ENCODE measurements at regions not wholly inside any gene's neighbourhood (a gene's known extent, or its start where the extent isn't known, plus 50 kb on each side); places are given as distances from the start of the nearest gene placed in this dataset.
A peak's percentile ranks its signal among the peaks of the same experiment; 100 is the strongest.

DNA sequence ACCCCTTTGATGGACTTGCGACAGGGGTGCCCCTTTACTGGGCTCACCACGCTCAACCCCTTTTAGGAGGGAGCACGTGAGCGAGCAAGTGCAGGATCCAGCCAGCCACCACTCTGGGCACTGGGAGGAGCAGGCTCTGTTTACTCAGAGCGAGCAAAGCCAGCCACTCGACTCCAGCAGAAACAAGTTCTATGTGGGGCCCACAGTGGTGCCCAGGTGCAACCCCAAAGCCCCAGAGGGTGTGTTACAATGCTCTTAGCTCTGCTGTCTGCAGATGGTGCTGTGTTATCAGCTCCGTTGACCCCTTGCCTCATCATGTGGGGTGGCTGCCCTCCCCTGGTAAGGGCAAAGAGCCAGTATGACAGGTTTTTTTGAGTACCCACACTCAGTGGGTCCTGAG lies 120.3 kb upstream of the SUCLG2 start:
- no peak for DNase-seq

DNA sequence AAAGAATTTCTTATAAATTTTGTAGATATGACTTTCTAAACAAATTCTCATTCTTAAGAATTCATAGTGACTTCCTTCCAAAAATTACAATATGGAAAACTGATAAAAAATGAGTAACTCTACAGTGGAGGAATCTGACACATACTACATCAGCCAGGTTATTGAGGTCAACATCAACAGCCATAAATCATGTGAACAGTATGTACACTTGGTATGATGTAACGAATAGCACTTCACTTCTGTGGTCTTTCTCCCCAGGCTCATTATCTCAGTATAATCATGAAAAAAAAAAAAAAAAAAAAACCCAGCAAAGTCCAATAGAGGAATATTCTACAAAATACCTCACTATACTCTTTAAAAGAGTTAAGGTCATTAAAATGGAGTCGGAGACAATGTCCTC lies 111.2 kb upstream of the SUCLG2 start:
- no peak for DNase-seq

DNA sequence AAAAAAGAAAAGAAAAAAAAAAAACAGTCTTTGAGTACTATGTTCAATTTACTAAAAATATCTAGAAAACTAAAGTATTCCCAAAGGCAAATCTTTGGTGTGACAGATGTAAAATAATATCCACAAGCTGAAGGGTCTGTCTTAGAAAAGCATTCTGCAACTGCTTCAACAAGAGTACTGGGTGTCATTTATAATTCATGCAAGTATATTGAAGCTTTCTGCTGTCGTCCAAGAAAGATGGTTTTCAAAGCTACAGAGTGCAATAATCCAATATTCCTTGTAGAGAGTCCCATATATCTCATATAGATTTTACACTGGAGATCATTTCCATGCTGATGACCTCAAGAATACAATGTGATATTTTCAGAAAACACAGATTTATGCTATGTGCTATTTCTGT lies 90.9 kb upstream of the SUCLG2 start:
- DNase-seq = no peak

DNA sequence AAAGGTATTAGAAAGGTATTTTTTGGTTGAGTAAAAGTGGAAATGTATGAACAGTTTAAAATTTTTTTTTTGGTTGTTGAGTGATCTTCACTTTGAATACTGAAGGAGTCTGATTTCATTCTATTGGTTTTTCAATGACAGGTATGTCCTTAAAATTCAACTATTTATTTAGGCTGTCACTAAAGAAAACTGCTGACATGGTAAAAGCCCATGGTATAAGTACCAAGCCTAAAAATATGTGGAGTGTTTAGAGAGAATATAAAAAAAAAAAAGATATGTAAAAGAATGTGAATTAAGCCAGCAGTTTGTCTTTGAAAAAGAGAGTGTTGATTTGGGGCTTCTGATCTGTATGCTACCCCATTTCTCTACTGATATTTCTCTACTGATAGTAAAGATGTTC lies 90.3 kb upstream of the SUCLG2 start:
- no peak for DNase-seq

DNA sequence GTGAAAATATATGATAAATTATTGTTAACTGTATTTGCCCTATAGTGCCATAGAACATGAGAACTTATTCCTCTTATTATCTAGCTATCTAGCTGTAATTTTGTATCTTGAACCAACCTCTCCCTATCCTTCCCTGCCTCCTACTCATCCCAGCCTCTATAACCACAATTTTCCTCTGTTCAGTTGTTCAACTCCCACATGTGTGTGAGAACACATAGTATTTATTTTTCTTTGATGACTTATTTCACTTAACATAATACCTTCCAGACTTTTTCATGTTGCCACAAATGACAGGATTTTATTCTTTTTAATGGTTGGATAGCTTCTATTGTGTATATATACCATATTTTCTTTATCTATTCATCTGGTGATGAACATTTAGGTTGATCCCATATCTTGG lies 85.4 kb upstream of the SUCLG2 start:
- no peak for DNase-seq

DNA sequence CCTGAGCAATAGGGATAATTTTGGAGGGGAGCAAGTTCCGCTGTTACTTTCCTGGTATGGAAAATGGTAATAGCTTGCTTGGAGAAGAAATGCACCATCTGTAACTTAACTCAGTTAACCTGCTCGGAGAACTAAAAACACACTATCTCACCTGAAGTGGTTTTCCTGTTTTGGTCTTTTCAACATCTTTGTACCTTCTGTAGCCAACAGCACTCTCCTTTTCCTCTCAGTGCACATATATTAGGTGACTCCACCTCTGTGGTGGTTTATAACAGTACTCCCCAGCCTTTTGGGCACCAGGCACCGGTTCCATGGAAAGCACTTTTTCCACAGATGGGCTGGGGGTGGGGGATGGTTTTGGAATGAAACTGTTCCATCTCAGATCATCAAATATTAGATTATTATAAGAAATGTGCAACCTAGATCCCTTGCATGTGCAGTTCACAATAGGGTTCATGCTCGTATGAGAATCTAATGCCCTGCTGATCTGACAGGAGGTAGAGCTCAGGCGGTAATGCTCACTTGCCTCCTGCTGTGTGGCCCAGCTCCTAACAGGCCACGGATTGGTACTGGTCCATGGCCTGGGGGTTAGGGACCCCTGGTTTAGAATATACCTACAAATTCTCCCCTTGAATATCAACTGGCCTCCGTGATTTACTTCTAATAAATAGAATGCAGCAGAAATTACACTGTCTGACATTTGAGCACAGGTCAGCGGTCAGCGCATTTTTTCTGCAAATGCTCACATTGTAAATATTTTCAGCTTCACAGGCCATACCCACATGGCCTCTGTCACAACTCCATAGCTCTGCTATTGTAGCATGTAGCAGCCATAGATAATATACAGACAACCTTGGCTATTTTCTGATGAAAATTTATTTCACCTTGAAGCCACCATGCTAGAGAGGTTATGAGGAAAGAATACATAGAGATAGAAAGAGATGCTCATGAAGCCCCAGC lies 83.8 kb upstream of the SUCLG2 start:
- no peak for DNase-seq

DNA sequence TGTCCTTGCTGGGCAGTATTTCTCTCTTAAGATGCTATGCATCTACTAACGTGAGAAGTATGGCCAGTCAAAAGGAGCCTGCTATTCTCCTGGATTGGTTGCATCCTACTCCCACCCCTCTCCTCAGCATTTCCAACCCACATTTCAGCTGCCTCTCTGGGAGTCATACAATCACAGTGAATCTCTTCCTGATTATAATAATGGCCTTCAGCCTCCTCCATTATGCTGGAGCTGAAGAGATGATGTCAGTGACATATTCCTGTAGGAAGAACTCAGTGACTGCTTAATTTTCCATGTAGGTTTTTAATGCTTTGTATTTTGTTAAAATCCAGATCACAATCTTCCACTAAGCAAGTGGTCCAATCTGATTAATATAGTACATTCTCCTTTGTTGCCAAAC lies 82.7 kb upstream of the SUCLG2 start:
- DNase-seq = no peak

DNA sequence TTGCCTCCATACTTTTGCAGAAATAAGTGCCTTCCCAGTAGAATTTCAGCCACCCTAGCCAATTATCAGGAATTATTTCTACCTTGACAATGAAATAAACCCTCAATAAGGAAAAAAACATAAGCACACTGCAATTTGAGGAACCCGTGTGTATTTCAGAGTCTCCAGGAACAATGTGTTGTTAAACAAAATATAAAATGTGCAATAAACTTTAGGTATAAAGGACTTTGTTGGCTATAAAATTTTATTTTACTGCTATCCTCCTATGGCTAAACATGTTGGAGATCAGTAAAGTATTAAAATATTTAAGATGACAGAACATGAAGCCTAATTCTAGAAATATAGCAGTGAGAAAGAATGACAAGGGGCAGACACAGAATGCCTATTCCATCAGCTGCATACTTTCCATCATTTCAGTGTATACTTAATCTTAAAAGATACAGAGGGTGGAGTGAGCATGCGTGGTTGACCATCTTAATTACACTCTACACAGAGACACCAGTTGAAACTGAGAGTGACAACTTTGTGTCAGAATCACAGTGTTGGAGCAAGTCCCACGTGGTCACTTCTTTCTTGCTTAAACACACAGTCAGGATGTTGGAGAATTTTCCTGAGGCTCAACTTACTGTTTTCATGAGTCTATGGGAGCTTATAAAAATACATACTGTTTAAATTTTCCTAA lies 79.0 kb upstream of the SUCLG2 start:
- DNase-seq = no peak

DNA sequence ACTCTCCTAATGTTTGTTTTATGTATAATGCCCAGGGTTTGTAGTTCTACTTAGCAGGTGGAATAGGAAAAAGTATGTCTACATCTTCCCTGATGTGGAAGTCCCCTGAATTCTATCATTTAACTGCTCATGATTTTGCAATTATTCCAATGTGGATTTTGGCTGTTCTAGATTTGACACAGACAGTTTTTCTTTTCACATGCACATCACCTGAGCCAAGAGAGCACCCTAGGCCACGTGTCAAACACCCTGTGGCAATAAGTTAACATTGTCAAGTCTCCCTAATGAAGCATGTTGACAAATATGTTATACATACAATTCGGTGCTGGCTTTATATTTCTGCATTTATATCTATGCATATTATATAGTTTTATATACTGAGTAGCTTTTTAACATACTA lies 70.0 kb upstream of the SUCLG2 start:
- no peak for DNase-seq

DNA sequence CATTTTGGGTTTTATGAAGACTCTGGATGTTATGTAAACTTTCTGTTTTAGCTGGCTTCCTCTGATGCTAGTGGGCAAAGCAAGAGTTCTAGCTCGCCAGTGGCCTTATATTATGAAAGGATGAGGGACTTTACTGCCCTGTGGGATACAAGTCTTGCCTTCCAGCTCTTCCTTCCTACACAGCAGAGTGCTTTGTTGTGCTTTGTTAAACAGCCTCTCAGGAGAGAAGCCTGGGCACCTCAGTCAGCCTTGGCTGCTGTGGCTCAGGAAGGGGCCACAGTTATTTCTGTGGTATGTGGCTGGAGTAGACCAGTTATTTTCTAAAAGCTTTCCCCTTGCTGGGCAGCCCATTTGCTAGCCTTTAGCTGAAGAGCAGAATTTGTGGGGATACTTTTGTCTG lies 69.5 kb upstream of the SUCLG2 start:
- no peak for DNase-seq

DNA sequence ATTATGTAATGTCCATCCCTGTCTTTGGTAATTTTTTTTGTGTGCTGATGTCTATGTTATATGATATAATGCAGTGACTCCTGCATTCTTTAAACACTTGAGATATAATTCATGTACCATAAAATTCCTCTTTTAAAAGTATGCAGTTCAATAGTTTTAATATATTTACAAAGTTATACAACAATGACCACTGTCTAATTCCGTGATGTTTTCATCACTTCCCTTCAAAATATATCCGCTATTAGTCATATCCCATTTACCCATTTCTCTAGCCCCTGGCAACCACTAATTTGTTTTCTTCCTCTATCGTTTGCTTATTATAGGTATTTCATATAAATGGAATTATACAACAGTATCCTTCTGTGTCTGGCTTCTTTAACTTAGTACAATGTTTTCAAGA lies 64.9 kb upstream of the SUCLG2 start:
- DNase-seq = no peak

DNA sequence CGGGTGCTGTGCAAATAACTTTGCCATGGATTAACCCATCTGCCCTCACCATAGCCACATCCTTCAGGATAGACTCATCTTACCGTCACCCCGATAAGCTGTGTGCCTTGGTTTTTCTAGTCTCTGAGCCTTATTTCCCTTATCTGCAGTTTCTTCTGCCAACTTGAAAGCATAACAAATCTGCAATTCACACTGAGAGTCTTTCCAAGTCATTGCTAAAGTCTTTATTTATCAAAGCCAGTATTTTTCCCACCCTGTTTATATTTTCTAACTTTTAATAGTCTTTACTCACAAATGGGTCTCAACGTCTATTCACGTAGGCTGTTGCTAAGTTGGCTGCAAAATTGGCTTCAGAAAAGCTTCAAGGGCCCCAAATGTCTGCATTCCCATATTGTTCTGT lies 61.6 kb upstream of the SUCLG2 start:
- DNase-seq = no peak

DNA sequence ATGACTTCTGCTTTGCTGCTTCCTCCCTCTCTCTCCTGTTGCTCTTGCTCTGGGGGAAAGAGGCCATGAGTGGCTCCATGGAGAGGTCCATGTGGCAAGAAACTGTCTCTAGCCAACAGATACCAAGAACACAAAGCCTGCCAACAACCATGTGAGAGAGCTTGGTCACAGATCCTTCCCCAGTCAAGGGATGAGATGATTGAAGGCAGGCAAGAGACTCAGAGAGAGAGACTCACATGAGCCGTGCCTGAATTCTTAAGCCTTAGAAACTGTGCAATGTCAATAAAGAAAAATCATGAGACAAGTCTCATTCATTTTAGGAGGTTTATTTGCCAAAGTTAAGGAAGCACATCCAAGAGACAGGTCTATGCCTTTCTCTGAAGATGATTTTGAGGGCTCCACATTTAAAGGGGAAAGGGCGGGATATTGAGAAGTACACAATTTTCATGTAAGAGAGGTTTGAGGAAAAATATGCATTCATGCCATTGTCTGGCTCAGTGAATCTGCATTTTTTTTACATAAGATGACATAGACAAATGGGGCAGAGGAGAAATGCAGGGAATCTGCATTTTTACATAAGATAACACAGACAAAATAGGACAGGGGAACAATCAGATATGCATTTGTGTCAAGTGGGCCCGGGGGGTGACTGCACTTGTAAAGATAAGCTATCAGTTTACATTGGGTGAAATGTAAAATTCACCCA lies 59.5 kb upstream of the SUCLG2 start:
- peak; percentile 27 to 40 for DNase-seq

DNA sequence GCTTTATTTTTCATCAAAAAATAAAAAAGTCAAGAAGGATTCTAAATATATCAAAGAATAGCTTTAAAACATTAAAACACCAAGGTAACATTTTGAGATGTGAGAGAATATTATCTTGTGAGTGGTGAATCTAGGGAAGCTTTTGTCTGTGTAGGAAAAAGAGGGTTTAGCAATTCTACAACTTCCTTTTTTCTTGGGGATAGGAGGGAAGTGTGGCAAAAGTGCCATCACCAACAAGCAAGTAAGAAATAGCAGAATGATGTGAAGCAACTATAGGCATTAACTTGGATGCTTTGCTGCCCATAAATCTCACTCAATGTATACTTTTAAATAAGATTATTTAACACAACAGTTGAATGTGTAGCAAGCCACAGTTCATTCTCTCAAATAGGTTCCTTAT lies 57.8 kb upstream of the SUCLG2 start:
- peak; percentile 79 to 88 for DNase-seq

DNA sequence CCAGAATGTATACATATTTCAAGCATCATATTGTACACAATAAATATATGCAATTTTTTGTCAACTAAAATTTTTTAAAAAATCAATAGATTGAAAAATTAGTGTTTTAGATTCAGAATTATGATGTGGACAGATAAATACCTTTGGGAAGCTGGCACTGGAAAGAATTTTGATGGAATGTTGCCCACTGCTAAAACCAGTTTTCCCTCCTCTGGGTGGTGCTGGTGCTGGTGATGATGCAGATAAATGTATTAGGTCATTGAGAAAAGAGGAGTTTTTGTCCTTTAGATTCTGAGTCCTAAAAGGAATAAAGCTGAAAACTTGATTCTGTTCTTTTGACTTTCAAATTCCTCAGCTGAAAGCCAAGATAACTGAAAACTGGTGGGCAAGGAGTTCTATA lies 56.0 kb upstream of the SUCLG2 start:
- no peak for DNase-seq

DNA sequence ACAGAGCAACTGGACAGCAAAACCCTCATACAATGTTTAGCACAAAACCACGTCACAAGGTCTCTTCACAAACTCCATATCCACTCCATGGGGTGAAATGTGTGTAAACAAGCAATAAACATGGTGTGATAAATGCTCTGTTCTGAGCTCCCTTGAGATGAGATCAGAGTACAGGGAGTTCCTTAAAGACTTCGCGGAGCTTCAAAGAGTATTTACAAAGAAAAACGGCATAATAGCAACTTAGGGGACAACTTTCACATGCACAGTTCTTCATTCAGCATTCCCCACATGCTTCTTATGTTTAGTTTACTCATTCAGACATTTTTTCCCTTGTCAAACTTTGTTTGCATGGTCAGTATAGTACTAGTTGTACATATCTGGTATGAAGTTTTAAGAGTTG lies 52.5 kb upstream of the SUCLG2 start:
- no peak for DNase-seq

DNA sequence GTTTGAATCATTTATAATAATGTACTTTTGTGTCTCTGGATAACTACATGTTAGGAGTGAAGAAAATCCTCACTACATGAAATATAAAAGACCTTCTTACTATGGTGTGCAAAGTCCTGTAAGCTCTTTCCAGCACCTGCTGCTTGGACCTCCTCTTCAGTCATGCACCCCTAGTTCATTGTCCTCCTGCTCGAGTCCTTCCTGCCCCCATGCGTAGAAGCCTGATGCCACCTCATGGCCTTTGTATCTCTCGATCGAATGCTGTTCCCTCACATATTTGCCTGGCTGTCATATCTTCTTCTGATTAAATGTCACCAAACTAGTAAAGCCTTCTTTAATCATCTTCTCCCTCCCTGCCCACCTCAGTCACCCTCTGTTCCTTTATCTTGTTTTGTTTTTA lies 49.9 kb upstream of the SUCLG2 start:
- no peak for DNase-seq

All from AML-193 (cell line).